Lower leg skin (tissue), 3 donors: ENCODE measurements at regions not wholly inside any gene's neighbourhood (a gene's known extent, or its start where the extent isn't known, plus 50 kb on each side); places are given as distances from the start of the nearest gene placed in this dataset.

Experiments
- CTCF ChIP-seq, 3 donors: fragments of 450-650 bp; IDR thresholded peaks; one replicate each; pipeline ENCODE4 v1.5.1; 2016; ENCODE audit warnings: antibody characterized with exemption in 3 of 3, mild to moderate bottlenecking in 3 of 3, moderate library complexity in 2 of 3
- POLR2A ChIP-seq, 2 donors: fragments of 450-650 bp; IDR thresholded peaks; one replicate each; pipeline ENCODE4 v1.6.1; 2016 to 2017; ENCODE audit warnings: antibody characterized with exemption in 2 of 2, mild to moderate bottlenecking in 1 of 2, moderate library complexity in 1 of 2

- TF ChIP-seq POLR2A (IDR thresholded peaks at IDR 0.05) (no peak), CTCF (IDR thresholded peaks at IDR 0.05) (no peak)
Measured at GRCh38 chr7:17130281-17131059, 168.0 kb upstream of the AHR start.
